ENCODE measurements at regions not wholly inside any gene's neighbourhood (a gene's known extent, or its start where the extent isn't known, plus 50 kb on each side); places are given as distances from the start of the nearest gene placed in this dataset.

GRCh38 chr10:20443094-20443493, 454.0 kb downstream of the NEBL start:
- TF ChIP-seq POLR2AphosphoS5 (IDR thresholded peaks at IDR 0.05; ENCODE audit: borderline replicate concordance, low read depth, low read length), result no peak
- TF ChIP-seq EZH2 (IDR thresholded peaks at IDR 0.05), result no peak
- no peak for TF ChIP-seq FOXP2 (optimal IDR thresholded peaks at IDR 0.05; ENCODE audit: control extremely low read depth, extremely low read length, insufficient read depth)
